HG02798 (cell line): ENCODE measurements at regions not wholly inside any gene's neighbourhood (a gene's known extent, or its start where the extent isn't known, plus 50 kb on each side); places are given as distances from the start of the nearest gene placed in this dataset.

ENCODE experiments used
- ATAC-seq: cut with Tn5 transposase; IDR thresholded peaks from one replicate; pipeline ENCODE4 v1.9.1; 2021; ENCODE audit warnings: mild to moderate bottlenecking; ENCODE audit not compliant: unreplicated experiment, poor library complexity

GRCh38 chr4:83174844-83175414, 60.4 kb upstream of the PLAC8 start:
- ATAC-seq: peak; percentile 46

- no peak for ATAC-seq
Measured at GRCh38 chr4:83172371-83172770, 57.8 kb upstream of the PLAC8 start.

- ATAC-seq: no peak
Measured at GRCh38 chr4:83171436-83172039, 57.0 kb upstream of the PLAC8 start.

- ATAC-seq: no peak
Measured at GRCh38 chr4:83170952-83171399, 56.4 kb upstream of the PLAC8 start.
